H9 (cell line): ENCODE measurements at regions not wholly inside any gene's neighbourhood (a gene's known extent, or its start where the extent isn't known, plus 50 kb on each side); places are given as distances from the start of the nearest gene placed in this dataset.

Source experiments
- DNase-seq: peaks from one replicate; pipeline ENCODE4 v3.0.0-alpha.2; 2017
- H2AFZ ChIP-seq: one replicate; pipeline ENCODE4 v1.6.1; 2013; ENCODE audit warnings: mild to moderate bottlenecking, low read length, control low read depth, moderate library complexity
- H2AK5ac ChIP-seq: 2 replicates; pipeline ENCODE4 v1.6.1; 2013; ENCODE audit warnings: low read length, control low read depth, mixed read lengths; ENCODE audit not compliant: insufficient read length
- H2BK120ac ChIP-seq: one replicate; pipeline ENCODE4 v1.6.1; 2013; ENCODE audit warnings: low read depth, mild to moderate bottlenecking, low read length, control low read depth, inconsistent platforms; ENCODE audit not compliant: poor library complexity, severe bottlenecking
- H2BK12ac ChIP-seq: 2 replicates; pipeline ENCODE4 v1.6.1; 2013; ENCODE audit warnings: low read length, control low read depth, mixed read lengths, low read depth; ENCODE audit not compliant: insufficient read length
- H2BK15ac ChIP-seq: 2 replicates; pipeline ENCODE4 v1.6.1; 2013; ENCODE audit warnings: low read depth, low read length, control low read depth
- H2BK20ac ChIP-seq: one replicate; pipeline ENCODE4 v1.6.1; 2013; ENCODE audit warnings: low read depth, mild to moderate bottlenecking, low read length, control low read depth, inconsistent platforms; ENCODE audit not compliant: poor library complexity, severe bottlenecking
- H2BK5ac ChIP-seq: 2 replicates; pipeline ENCODE4 v1.6.1; 2013; ENCODE audit warnings: low read length, control low read depth, mixed read lengths; ENCODE audit not compliant: insufficient read length
- H3K14ac ChIP-seq: 2 replicates; pipeline ENCODE4 v1.6.1; 2013; ENCODE audit warnings: low read length, control low read depth; ENCODE audit not compliant: insufficient read depth
- H3K18ac ChIP-seq: 2 replicates; pipeline ENCODE4 v1.6.1; 2013; ENCODE audit warnings: low read depth, mild to moderate bottlenecking, mixed read lengths, low read length, control low read depth; ENCODE audit not compliant: insufficient read length
- H3K23ac ChIP-seq: 2 replicates; pipeline ENCODE4 v1.6.1; 2013; ENCODE audit warnings: low read length, control low read depth, mixed read lengths, low read depth; ENCODE audit not compliant: insufficient read length
- H3K23me2 ChIP-seq: 2 replicates; pipeline ENCODE4 v1.6.1; 2013; ENCODE audit warnings: low read depth, mild to moderate bottlenecking, mixed read lengths, low read length, control low read depth; ENCODE audit not compliant: insufficient read length, poor library complexity, severe bottlenecking
- H3K27ac ChIP-seq: 2 replicates; pipeline ENCODE4 v1.5.1; 2013; ENCODE audit warnings: low read length, control low read depth, mixed read lengths, low read depth; ENCODE audit not compliant: insufficient read length
- H3K27me3 ChIP-seq: 2 replicates; pipeline ENCODE4 v1.6.1; 2013; ENCODE audit warnings: low read length, control low read depth, inconsistent platforms; ENCODE audit not compliant: insufficient read depth
- H3K4ac ChIP-seq: 2 replicates; pipeline ENCODE4 v1.6.1; 2013; ENCODE audit warnings: low read depth, mild to moderate bottlenecking, control low read depth, inconsistent platforms, low read length, moderate library complexity
- H3K4me1 ChIP-seq: 2 replicates; pipeline ENCODE4 v1.6.1; 2013; ENCODE audit warnings: low read length, control low read depth, inconsistent platforms; ENCODE audit not compliant: insufficient read depth
- H3K4me2 ChIP-seq: 2 replicates; pipeline ENCODE4 v1.6.1; 2013; ENCODE audit warnings: low read length, control low read depth, mixed read lengths; ENCODE audit not compliant: insufficient read length, insufficient read depth
- H3K56ac ChIP-seq: 2 replicates; pipeline ENCODE4 v1.6.1; 2013; ENCODE audit warnings: low read depth, mild to moderate bottlenecking, mixed read lengths, low read length, control low read depth; ENCODE audit not compliant: insufficient read length
- H3K79me1 ChIP-seq: 2 replicates; pipeline ENCODE4 v1.6.1; 2013; ENCODE audit warnings: low read depth, mild to moderate bottlenecking, moderate library complexity, low read length, control low read depth, inconsistent platforms; ENCODE audit not compliant: insufficient read depth, poor library complexity, severe bottlenecking
- H3K79me2 ChIP-seq: 2 replicates; pipeline ENCODE4 v1.6.1; 2013; ENCODE audit warnings: low read length, control low read depth, inconsistent platforms; ENCODE audit not compliant: insufficient read depth
- H3K9ac ChIP-seq: 2 replicates; pipeline ENCODE4 v1.6.1; 2013; ENCODE audit warnings: low read length, control low read depth, mixed read lengths; ENCODE audit not compliant: insufficient read length; ENCODE audit errors: extremely low read depth
- H3K9me3 ChIP-seq: one replicate; pipeline ENCODE4 v1.6.1; 2013; ENCODE audit warnings: low read depth, low read length, inconsistent platforms; ENCODE audit not compliant: control insufficient read depth
- H3T11ph ChIP-seq: one replicate; pipeline ENCODE4 v1.6.1; 2013; ENCODE audit warnings: mild to moderate bottlenecking, low read length, control low read depth, inconsistent platforms
- H4K20me1 ChIP-seq: one replicate; pipeline ENCODE4 v1.6.1; 2013; ENCODE audit not compliant: control insufficient read depth, insufficient read length, insufficient read depth
- H4K5ac ChIP-seq: 2 replicates; pipeline ENCODE4 v1.6.1; 2013; ENCODE audit warnings: low read depth, mild to moderate bottlenecking, mixed read lengths, low read length, control low read depth; ENCODE audit not compliant: insufficient read length
- H4K8ac ChIP-seq: replicated peaks from 2 replicates; pipeline ENCODE4 v1.6.1; 2013; ENCODE audit warnings: low read length, control low read depth, mixed read lengths, low read depth; ENCODE audit not compliant: insufficient read length
- H4K91ac ChIP-seq: 2 replicates; pipeline ENCODE4 v1.6.1; 2013; ENCODE audit warnings: low read depth, mild to moderate bottlenecking, moderate library complexity, mixed read lengths, low read length, control low read depth; ENCODE audit not compliant: insufficient read length
- H3K27ac Mint-ChIP-seq, 3 experiments: 2 replicates in 2 of 3; 3 replicates in 1 of 3; pipeline ENCODE4 v1.8.0; 2020 to 2021; ENCODE audit warnings: mixed read lengths in 3 of 3, mild to moderate bottlenecking in 1 of 3, moderate library complexity in 1 of 3
- H3K27me3 Mint-ChIP-seq: 2 replicates; pipeline ENCODE4 v1.8.0; 2021; ENCODE audit warnings: low read depth, mild to moderate bottlenecking, moderate library complexity, mixed read lengths
- H3K36me3 Mint-ChIP-seq, 3 experiments: 2 replicates in 2 of 3; 3 replicates in 1 of 3; pipeline ENCODE4 v1.8.0; 2020 to 2021; ENCODE audit warnings: low read depth in 3 of 3, mixed read lengths in 3 of 3; ENCODE audit not compliant: insufficient read depth in 1 of 3
- H3K4me1 Mint-ChIP-seq, 2 experiments: 2 replicates each; pipeline ENCODE4 v1.8.0; 2020; ENCODE audit warnings: mixed read lengths in 2 of 2
- H3K4me3 Mint-ChIP-seq, 2 experiments: 2 replicates in 1 of 2; 3 replicates in 1 of 2; pipeline ENCODE4 v1.8.0; 2020 to 2021; ENCODE audit warnings: mild to moderate bottlenecking in 2 of 2, mixed read lengths in 2 of 2, moderate library complexity in 1 of 2
- H3K9me3 Mint-ChIP-seq, 2 experiments: 2 replicates in 1 of 2; 3 replicates in 1 of 2; pipeline ENCODE4 v1.8.0; 2020; ENCODE audit warnings: mild to moderate bottlenecking in 2 of 2, mixed read lengths in 2 of 2, moderate library complexity in 1 of 2
- CTCF ChIP-seq: fragments of 200-600 bp; sonication (generic); conservative IDR thresholded peaks from 3 replicates; pipeline ENCODE4 v1.8.0; 2021; ENCODE audit warnings: antibody characterized with exemption, mild to moderate bottlenecking
- WGBS: extraction: QIAGEN DNeasy Blood & Tissue Kit; methylation state at CpG from one replicate; pipeline ENCODE4 v1.1.7; 2013; ENCODE audit warnings: missing lambda C conversion rate, low lambda C conversion rate, mixed read lengths; ENCODE audit not compliant: insufficient read length; ENCODE audit errors: extremely low coverage; 5-methylcytosine and 5-hydroxymethylcytosine counted together

- H3K27ac Mint-ChIP-seq, result no peak overlapping the region
- H2BK12ac ChIP-seq, result no peak overlapping the region
These were observed 77.6 kb upstream of the EIF5 start for GRCh38 chr14:103256406-103256805.

More at GRCh38 chr14:103256406-103256805, 77.6 kb upstream of the EIF5 start:
- no peak overlapping the region for H4K8ac ChIP-seq
- no peak overlapping the region for H3T11ph ChIP-seq
- H2BK15ac ChIP-seq, result no peak overlapping the region
- H3K27me3 ChIP-seq, result no peaks in the 10 kb centered on the region
- peaks cover 14 to 17% of the 10 kb centered on the region in 2 experiments for H3K4me1 Mint-ChIP-seq
- H3K79me1 ChIP-seq, result no peaks in the 10 kb centered on the region
- H2BK120ac ChIP-seq, result no peak overlapping the region
- no peak overlapping the region for H4K5ac ChIP-seq
- peaks cover 2% of the 10 kb centered on the region; the same call in 1 of the 2 replicates for H3K4me1 ChIP-seq
- no peak overlapping the region for H3K18ac ChIP-seq
- no peak overlapping the region for H3K4ac ChIP-seq
- TF ChIP-seq CTCF, result no peak
- H3K56ac ChIP-seq, result no peak overlapping the region
- H3K23ac ChIP-seq, result no peak overlapping the region
- no peaks in the 10 kb centered on the region for H3K9me3 ChIP-seq
- H3K23me2 ChIP-seq, result no peaks in the 10 kb centered on the region
- H4K91ac ChIP-seq, result no peak overlapping the region
- no peaks in the 10 kb centered on the region; a peak in 1 of 7 replicates for H3K36me3 Mint-ChIP-seq
- no peak overlapping the region for H3K27ac ChIP-seq
- DNase-seq, result no peak
- no peaks in the 10 kb centered on the region for H3K9me3 Mint-ChIP-seq
- H3K27me3 Mint-ChIP-seq, result peaks cover 5% of the 10 kb centered on the region
- no peak overlapping the region for H3K4me3 Mint-ChIP-seq
- H2BK20ac ChIP-seq, result no peak overlapping the region
- no peak overlapping the region for H2BK5ac ChIP-seq
- no peak overlapping the region for H2AFZ ChIP-seq
- H4K20me1 ChIP-seq, result no peaks in the 10 kb centered on the region
- no peak overlapping the region for H3K4me2 ChIP-seq
- H3K9ac ChIP-seq, result no peak overlapping the region
- H2AK5ac ChIP-seq, result no peak overlapping the region
- H3K79me2 ChIP-seq, result no peaks in the 10 kb centered on the region; the same call in 1 of the 2 replicates
- H3K14ac ChIP-seq, result no peak overlapping the region
- no CpG with 5 or more reads among the region's 10 CpGs for WGBS
